ENCODE measurements at regions not wholly inside any gene's neighbourhood (a gene's known extent, or its start where the extent isn't known, plus 50 kb on each side); places are given as distances from the start of the nearest gene placed in this dataset.
"Not testable (repeated sequence)": the region's sequence is repeated elsewhere in the genome, so short reads cannot be mapped to it uniquely, and the experiment has no call there.

- TF ChIP-seq, protein P1, sequence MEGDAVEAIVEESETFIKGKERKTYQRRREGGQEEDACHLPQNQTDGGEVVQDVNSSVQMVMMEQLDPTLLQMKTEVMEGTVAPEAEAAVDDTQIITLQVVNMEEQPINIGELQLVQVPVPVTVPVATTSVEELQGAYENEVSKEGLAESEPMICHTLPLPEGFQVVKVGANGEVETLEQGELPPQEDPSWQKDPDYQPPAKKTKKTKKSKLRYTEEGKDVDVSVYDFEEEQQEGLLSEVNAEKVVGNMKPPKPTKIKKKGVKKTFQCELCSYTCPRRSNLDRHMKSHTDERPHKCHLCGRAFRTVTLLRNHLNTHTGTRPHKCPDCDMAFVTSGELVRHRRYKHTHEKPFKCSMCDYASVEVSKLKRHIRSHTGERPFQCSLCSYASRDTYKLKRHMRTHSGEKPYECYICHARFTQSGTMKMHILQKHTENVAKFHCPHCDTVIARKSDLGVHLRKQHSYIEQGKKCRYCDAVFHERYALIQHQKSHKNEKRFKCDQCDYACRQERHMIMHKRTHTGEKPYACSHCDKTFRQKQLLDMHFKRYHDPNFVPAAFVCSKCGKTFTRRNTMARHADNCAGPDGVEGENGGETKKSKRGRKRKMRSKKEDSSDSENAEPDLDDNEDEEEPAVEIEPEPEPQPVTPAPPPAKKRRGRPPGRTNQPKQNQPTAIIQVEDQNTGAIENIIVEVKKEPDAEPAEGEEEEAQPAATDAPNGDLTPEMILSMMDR (IDR thresholded peaks at IDR 0.05; ENCODE audit: insufficient read depth, low read depth, low read length) = not testable (repeated sequence)
- TF ChIP-seq EZH2 (IDR thresholded peaks at IDR 0.05; ENCODE audit: insufficient read depth, low read length) = not testable (repeated sequence)
Observed at GRCh38 chrX:67475259-67475658, 68.6 kb upstream of the AR start.

All from astrocyte (in vitro differentiated cells and primary cell).